NT2/D1 (cell line): ENCODE measurements at regions not wholly inside any gene's neighbourhood (a gene's known extent, or its start where the extent isn't known, plus 50 kb on each side); places are given as distances from the start of the nearest gene placed in this dataset.

Experiments
- DNase-seq: peaks from one replicate; pipeline ENCODE4 v3.0.0-alpha.2; 2011; ENCODE audit warnings: low read depth, low spot score
- H3K27me3 ChIP-seq: 2 replicates; pipeline ENCODE4 v1.6.0; 2011; ENCODE audit warnings: mild to moderate bottlenecking; ENCODE audit not compliant: insufficient read length, insufficient read depth
- H3K36me3 ChIP-seq: 2 replicates; pipeline ENCODE4 v1.6.1; 2011; ENCODE audit warnings: mild to moderate bottlenecking, low read length, mixed read lengths; ENCODE audit not compliant: insufficient read depth, insufficient read length
- H3K4me1 ChIP-seq: 2 replicates; pipeline ENCODE4 v1.5.1; 2011; ENCODE audit not compliant: insufficient read depth, insufficient read length
- H3K4me3 ChIP-seq: 2 replicates; pipeline ENCODE4 v1.5.1; 2011; ENCODE audit warnings: low read depth; ENCODE audit not compliant: insufficient read length
- H3K9ac ChIP-seq: 2 replicates; pipeline ENCODE4 v1.6.0; 2011; ENCODE audit warnings: low read depth; ENCODE audit not compliant: insufficient read length
- H3K9me3 ChIP-seq: 2 replicates; pipeline ENCODE4 v1.5.1; 2011; ENCODE audit warnings: mild to moderate bottlenecking, low read length; ENCODE audit not compliant: insufficient read depth
- SUZ12 ChIP-seq: IDR thresholded peaks from 2 replicates; pipeline ENCODE4 v1.6.1; 2011; ENCODE audit not compliant: insufficient read length, insufficient read depth; ENCODE audit errors: extremely low read depth
- YY1 ChIP-seq: IDR thresholded peaks from 2 replicates; pipeline ENCODE4 v1.6.1; 2011; ENCODE audit not compliant: insufficient read length, insufficient read depth
- ZNF274 ChIP-seq: IDR thresholded peaks from 2 replicates; pipeline ENCODE4 v1.6.1; 2011; ENCODE audit warnings: mild to moderate bottlenecking, low read depth, low read length

DNA sequence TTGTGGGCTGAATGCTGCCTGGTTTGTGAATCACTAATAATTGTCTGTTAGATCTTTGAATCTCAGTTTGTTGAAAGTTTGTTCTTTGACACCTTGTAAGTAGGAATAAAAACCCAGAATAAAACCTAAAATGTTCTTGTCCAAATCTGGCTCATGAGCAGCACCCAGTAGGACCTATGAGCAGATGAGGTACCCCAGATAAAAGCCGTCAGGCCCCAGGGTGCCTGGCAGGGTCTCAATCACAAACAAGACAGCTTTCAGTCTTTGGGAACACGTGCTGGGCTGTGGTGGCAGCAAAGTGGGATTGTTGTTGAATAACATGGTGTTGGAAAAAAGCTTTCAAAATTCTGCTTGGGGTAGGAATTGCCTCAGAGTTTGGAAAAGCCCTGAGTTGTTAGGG lies 52.1 kb upstream of the ECI2 start:
- no peaks in the 10 kb centered on the region for H3K4me1 ChIP-seq
- no peaks in the 10 kb centered on the region for H3K36me3 ChIP-seq
- H3K9me3 ChIP-seq: peaks cover 7% of the 10 kb centered on the region; the same call in 1 of the 2 replicates
- TF ChIP-seq SUZ12 (no peak), YY1 (no peak), ZNF274 (no peak)
- no peak overlapping the region for H3K9ac ChIP-seq
- DNase-seq: no peak
- no peaks in the 10 kb centered on the region for H3K27me3 ChIP-seq
- no peak overlapping the region for H3K4me3 ChIP-seq

DNA sequence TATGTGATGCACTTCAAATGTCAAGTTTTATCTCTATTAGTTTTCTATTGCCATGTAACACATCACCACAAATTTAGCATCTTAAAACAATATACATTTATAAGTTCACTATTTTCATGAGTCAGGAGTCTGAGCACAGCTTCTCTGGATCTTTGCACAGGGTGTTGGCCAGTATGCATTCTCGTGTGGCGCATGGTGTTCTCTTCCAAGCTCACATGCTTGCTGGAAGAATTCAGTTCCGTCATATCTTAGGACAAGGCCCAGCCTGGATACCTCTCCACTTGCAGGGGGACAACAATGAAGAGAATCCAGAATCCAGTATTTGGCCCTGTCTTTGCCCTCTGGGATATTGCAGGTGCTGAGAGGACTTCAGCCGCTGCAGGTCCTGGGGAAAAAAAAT lies 51.0 kb upstream of the ECI2 start:
- no peaks in the 10 kb centered on the region for H3K4me1 ChIP-seq
- DNase-seq: no peak

DNA sequence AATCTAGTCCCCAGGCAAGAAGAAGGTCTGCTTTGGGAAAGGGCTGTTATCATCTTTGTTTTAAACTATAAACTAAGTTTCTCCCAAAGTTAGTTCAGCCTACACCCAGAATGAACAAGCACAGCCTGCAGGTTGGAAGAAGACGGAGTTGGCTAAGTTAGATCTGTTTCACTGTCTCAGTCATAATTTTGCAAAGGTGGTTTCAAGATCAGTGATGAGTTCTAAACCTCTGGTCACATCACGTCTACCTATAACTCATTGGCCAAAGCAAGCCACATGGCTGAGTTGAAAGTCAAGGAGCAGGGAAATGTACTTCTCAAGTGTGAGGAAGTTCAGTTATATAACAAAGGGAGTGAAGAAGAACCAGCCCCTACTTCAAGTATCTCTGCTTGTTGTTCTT lies 50.5 kb upstream of the ECI2 start:
- Histone ChIP-seq H3K4me1 (no peaks in the 10 kb centered on the region), H3K9ac (no peak overlapping the region), H3K36me3 (no peaks in the 10 kb centered on the region), H3K4me3 (no peak overlapping the region), H3K27me3 (no peaks in the 10 kb centered on the region), H3K9me3 (peaks cover 7% of the 10 kb centered on the region; the same call in 1 of the 2 replicates)
- TF ChIP-seq YY1: no peak
- no peak for TF ChIP-seq SUZ12
- TF ChIP-seq ZNF274: no peak
- no peak for DNase-seq

More for the DNA sequence above, 51.0 kb upstream of the ECI2 start:
- Histone ChIP-seq H3K4me3 (no peak overlapping the region), H3K9me3 (peaks cover 7% of the 10 kb centered on the region; the same call in 1 of the 2 replicates), H3K27me3 (no peaks in the 10 kb centered on the region), H3K36me3 (no peaks in the 10 kb centered on the region), H3K9ac (no peak overlapping the region)
- TF ChIP-seq SUZ12 (no peak), ZNF274 (no peak), YY1 (no peak)

DNA sequence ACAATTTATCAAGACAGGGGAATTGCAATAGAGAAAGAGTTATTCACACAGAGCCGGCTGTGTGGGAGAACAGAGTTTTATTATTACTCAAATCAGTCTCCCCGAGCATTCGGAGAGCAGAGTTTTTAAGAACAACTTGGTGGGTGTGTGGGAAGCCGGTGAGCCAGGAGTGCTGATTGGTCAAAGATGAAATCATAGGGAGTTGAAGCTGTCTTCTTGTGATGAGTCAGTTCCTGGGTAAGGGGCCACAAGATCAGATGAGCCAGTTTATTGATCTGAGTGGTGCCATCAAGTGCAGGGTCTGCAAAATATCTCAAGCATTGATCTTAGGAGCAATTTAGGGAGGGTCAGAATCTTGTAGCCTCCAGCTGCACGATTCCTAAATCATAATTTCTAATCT lies 50.0 kb upstream of the ECI2 start:
- no peak for DNase-seq

More for the DNA sequence above, 50.0 kb upstream of the ECI2 start:
- no peaks in the 10 kb centered on the region for H3K4me1 ChIP-seq
- no peak overlapping the region for H3K4me3 ChIP-seq
- TF ChIP-seq ZNF274 (no peak), SUZ12 (no peak), YY1 (no peak)
- H3K9ac ChIP-seq: no peak overlapping the region
- H3K9me3 ChIP-seq: peaks cover 7% of the 10 kb centered on the region; the same call in 1 of the 2 replicates
- no peaks in the 10 kb centered on the region for H3K36me3 ChIP-seq
- no peaks in the 10 kb centered on the region for H3K27me3 ChIP-seq
